ENCODE measurements at regions not wholly inside any gene's neighbourhood (a gene's known extent, or its start where the extent isn't known, plus 50 kb on each side); places are given as distances from the start of the nearest gene placed in this dataset.

DNA sequence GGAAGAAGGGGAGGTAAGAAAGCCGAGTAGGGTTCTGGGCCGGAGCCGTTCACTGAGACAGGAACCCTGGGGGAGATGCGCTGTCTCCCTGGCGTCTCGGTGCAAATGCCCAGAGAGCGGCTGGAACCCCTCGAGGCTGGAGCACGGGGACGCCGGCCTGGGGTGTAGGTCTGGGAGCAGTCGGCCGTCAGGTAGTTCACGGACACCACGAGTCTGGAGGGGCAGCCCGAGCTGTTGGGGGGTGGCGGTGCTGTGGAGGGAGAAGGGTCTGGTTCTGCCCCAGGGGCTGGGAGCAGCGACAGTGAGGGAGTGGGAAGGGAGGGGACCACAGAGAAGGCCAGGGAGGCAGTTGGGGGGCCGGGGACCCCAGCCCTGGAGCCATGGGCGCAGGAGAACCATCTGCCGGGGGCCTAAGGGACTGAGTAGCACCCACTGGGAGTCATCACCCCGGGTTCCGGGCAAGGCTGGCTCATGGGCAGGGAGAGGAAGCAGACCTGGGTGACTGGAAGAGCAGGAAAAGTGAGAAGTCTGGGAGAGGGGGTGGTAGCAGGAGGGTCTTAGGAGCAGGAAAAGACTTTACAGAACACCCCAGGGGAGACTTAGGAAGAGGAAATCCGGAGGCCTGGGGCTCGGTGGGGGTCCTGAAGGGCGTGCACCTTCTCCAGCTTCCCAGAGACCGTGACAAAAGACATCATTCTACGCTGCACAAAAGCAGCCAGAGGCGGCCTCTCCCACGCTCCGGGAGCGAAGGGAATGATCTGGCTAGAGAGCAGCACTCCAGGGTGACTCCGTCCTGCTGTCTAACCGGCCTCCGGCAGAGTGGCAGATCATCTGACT, 173.1 kb upstream of the SOX1 start:
- DNase-seq, result no peak

DNA sequence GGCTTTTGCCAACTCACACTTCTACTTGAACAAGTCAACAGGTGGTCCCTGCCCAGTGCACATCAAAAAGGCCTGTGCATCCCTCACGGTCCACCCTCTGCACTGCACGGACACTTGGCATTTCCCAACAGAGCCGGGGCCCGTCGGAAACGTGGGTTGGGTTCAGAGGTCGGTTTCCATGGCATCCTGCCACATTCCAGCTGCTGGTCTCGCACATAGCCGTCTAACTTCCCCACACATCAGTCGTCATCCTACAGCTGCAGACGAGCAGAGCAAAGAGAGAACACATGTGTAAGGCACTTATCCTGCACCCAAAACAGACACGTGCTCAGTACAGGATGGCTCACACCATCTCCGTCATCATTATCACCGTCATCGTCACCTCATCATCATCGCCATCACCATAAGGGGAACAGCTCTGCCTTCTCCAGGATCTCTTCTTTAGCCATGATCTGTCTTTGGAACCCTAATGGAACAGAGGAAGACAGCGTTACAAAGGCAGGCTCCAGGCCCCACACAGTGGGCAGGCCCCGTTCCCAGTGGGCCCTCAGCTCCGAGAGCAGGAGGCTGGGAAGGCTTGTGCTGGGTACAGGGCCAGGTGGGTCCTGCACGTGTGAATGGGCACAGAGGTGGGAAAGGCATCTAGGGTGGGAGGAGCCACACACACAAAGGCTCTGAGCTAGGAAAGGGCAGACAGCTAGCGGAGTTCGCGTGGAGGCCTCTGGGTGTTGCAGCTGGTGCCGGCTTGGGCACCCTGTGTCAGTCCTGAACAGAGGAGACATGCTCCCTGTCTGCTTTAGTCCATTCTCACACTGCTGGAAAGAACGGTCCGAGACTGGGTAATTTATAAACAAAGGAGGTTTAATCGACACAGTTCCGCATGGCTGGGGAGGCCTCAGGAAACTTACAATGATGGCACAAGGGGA, 170.8 kb upstream of the SOX1 start:
- DNase-seq, result no peak

DNA sequence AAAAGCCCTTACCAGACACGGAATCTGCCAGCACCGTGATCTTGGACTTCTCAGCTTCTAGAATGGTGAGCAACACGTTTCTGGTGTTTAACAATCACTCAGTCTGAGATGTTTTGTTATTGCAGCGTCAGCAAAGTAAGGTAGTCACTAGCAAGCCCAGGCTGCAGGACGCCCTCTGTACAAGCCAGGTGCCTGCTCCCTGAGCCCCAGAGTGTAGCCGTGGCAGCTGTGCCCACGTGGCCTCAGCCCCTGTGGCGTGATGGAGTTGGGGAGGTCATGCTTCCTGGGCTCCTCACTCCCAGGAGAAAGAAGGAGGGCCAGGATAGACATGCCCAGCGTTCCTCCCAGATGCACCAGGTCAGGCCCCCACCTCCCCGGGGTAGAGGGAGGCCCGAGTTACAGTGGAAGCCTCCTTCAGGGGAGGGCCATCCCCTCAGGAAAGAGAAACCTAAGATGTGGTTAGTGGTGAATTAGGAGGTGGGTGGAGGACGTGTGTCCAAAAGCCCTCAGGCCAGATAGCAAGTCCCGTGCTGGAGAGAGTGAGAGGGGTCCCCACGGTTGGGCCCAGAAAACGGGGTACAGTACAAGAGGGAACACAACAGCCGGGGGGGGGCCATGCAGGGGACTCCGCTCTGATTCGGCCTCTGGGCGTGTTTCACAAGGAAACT, 169.6 kb upstream of the SOX1 start:
- no peak for DNase-seq

DNA sequence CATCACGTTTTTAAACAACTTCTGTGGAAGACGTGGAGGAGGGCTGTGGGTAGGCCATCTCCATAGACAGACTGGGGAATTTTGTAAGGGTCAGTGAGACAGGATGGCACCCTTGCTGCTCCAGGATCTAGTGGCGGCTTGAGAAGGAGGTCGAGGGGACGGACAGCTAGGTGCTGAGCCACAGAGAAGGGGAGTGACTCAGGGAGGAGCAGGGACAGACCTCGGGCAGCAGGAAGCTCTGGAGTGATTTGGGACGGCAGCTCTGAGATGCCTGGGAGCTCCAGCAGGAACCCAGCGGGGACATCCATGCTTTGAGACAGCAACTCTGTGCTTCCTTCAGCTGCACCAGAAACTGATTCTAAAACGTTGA, 169.1 kb upstream of the SOX1 start:
- no peak for DNase-seq

DNA sequence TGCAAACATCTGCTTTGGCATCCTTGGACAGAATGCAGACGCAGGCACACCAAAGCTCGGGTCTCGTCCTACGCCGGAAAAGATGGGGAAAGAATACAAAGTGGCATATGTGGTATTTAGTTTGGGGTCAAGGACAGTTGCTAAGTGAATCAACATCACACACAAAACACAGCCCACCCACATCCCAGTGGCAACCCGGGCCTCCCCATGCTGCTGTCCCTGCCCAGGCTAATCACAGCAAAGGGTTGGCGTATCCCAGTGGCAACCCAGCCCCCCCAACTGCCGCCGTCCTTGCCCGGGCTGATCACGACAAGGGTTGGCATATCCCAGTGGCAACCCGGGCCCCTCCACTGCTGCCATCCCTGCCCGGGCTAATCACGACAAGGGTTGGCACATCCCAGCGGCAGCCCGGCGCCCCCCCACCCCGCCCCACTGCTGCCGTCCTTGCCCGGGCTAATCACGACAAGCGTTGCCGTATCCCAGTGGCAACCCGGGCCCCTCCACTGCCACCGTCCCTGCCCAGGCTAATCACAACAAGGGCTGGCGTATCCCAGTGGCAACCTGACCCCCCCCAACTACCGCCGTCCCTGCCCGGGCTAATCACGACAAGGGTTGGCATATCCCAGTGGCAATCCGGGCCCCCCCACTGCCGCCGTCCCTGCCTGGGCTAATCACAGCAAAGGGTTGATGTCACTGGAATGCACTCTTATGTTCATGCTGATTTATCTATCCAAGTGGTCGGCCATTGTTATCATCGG, 167.8 kb upstream of the SOX1 start:
- DNase-seq, result no peak

DNA sequence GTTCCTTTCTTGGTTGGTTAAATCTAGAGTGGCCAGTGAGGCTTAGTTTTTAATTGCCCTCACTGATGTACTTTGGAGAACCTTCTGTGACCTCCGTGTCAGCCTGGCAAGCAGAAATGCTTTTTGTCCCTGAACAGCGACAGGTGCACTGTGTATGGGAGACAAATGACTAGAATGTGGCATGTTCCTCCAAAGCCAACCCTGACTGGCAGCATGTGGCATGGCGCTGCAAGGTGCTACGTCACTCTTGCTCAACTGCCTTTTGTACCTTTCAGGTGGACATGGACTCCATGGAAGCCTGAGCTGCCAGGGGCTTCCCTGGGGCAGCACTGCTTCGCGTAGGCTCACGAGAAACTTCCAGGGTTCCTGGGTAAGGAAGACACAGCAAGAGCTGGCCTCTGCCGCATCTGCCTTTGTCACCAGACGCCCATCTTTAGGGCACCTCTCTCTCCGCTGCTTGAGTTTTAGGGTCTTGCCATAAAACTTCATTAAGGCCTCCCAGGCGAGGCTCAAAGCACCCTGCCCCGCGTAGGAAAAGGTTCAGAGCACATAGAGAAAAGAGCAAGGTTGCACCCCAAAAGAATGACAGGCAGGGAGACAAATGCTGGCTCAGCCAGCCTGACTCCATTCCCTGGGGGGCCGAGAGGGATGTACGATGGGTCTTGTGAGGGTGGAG, 167.1 kb upstream of the SOX1 start:
- no peak for DNase-seq

DNA sequence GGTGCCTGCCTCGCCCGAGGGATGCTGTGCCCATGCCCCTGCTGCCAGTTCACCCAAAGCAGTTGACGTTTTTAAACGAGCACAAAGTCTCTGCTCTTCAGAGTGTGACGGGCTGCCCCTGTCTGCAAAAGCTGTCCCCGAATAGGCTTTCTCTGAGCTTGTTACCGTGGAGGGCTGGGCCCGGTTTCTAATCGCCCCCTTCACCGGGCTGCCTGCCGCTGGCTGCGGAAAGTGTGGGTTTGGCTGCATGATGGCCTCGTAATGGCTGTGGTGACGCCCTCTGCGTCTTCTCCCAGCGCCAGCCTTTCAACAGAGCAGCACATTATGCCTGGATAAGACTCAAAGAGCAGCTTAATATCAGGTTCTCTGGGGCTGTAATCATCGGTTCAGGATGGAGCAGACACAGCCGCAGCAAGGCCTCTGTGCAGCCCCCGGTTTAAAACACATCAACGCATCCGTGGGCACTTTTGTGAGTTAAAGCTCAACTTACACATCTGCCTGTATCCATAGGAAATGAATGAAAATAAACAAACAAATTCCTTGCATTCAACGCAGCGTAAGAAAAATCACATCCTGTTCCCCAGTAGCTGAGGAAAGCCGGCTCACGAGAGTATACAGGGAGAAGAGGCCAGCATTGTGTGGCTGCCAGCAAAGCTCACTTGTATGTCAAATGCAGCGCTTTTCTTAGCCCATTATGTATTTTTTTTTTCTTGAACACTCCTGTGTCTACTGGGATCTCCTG, 166.4 kb upstream of the SOX1 start:
- DNase-seq, result peak; percentile 76

DNA sequence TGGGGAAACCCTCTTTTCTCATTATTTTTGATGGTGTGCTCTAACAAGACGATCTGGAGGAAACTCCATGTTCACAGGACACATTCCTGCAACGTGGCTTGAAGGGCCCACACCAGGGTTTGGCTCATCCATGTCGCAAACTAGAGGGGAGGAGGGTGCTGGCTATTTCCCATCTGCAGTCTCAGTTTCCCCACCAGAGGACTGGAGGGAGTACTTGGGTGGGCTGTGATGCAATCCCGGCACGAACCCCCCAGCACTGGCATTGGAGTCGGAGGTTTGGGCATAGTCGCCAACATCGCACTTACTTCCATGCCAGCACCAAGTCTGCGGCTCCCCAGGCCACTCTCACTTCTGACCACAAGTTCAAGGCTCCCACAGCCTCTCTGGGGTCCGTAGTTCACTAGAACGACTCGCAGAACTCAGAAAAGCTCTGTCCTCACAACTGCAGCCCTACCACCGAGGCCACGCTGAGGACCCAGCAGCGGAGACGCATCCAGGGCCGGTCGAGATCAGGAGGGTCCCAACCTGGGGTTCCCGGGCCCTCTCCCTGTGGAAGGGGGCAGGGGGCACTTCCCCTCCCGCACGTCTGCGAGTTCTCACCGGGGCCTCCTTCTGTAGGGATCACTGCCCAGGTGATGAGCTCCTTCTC, 165.6 kb upstream of the SOX1 start:
- no peak for DNase-seq

DNA sequence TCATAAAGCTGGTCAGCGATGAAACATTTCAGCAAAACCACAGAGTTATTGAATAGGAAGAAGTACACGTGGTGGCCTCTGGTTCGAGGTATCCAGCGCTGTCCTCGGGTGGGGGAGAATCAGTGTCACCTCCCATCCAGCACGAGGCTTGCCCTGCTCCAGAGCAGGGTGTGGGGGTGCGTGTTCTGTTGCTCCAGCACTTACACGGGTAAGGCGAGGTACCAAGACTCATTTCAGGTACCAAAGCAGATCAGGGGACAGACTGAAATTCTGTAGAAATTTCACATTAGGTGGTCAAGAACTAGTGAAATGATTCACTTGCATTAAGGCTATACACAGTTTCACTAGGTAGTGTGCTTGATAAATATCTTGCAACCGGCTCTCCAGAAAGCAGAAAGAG, 164.2 kb upstream of the SOX1 start:
- DNase-seq, result no peak

DNA sequence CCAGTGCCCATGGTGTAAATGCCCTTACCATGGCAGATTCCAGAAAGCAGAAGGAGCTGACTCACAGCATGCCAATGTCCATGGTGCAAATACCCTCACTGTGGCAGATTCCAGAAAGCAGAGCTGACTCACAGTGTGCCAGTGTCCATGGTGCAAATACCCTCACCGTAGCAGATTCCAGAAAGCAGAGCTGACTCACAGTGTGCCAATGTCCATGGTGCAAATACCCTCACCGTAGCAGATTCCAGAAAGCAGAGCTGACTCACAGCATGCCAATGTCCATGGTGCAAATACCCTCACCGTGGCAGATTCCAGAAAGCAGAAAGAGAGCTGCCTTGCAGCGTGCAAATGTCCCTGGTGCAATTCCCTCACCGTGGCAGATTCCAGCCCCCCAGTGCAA, 163.8 kb upstream of the SOX1 start:
- DNase-seq, result no peak

DNA sequence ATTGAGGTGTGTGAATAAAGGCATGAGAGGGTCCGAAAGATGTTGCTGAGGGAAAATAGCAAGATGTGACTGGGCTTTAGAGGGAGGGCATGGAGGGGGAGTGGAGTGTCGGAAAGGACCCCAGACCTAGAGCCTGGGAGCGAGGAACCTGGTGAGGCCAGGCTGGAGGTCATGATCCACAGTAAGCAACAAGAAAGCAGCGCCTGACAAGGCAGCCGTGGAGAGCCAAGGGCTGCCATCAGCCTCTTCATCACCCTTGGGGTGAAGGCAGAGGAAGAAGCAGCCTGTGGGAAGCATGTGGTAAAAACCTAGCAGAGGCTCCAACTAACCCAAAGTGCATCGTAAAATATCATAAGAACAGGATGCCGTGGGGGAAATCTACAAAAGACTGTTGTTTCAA, 162.8 kb upstream of the SOX1 start:
- DNase-seq, result no peak

DNA sequence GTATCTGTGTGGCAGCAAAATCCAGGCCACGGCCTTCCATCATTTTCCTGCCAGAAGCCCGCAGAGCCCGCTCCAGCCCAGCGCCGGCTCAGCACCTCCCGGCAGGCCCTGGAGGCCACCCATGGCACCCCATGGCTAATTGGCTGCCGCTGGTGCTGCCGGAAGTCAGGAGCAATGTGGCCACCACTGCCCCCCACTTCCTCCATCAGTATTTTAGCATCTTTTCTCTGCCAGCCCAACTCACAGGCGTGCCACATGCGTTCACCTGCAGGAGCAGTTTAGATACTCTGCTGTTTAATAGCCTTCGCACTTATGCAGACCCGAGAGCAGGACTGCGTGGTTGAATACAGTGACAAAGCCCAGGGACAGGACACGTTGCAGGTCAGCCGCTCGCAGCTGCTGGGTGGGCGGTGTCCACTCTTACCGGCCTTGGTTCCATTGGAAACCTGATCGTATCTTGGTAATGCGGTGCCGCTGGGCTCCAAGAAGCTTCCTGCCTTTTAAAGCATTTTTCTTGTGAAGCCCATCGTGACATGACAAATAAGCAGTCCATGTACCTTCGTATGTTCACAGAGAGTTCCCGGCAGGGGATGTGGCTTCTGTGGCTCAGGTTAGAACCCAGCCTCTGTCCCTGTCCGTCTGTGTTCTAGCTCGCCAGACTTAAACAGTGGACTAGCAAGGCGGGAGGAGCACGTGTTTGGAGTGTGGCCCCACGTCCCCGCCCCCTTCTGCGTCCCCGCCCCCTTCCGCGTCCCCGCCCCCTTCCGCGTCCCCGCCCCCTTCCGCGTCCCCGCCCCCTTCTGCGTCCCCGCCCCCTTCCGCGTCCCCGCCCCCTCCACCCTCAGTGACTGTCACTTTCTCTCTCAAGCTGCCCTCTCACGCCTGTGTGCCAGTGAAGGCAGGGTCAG, 162.0 kb upstream of the SOX1 start:
- no peak for DNase-seq

DNA sequence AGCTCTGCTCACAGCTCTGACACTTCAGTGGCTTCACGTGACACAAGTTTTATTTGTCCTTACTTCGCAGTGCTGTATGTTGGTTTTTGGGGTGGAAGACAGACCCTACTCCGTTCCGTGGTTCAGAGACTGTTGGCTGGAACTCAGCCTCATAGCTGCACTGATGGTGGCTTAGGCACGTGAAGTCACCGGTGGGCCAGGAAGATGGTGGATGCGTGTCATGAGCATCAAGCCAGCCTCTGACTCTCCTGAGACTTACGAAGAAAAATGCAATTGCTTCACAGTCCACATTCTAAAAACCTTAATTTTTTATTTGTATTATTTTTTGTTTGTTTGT, 161.4 kb upstream of the SOX1 start:
- DNase-seq, result no peak

DNA sequence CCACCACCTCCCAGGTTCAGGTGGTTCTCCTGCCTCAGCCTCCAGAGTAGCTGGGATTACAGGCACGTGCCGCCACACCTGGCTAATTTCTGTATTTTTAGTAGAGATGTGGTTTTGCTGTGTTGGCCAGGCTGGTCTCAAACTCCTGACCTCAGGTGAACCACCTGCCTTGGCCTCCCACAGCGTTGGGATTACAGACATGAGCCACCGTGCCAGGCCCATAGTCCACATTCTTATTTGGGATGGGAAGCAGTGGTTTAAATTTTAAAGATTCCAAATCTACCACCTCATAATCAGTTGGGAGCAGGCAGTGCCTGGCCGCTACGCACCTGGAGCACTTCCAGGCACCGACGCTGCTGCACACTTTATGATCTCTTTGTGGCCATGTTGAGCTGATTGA, 160.6 kb upstream of the SOX1 start:
- no peak for DNase-seq

DNA sequence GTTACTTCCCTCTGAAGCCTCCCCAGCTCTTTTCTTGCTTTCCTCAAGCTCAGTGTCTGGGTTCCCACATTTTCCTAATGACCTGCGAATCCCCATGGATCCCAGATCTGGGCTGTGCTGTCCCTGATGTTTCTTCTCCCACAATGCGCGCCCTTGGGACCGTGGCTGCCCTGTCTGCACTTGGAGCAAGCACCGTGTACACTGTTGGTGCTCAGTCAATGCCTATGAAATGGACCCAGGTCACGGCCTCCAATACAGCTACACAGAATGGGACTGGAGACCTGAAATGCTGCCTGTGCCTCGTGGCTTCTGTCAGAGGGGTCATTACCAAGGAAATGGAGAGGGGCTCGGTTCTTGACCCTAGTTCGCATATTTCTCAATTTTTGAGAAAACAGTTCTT, 160.1 kb upstream of the SOX1 start:
- no peak for DNase-seq

DNA sequence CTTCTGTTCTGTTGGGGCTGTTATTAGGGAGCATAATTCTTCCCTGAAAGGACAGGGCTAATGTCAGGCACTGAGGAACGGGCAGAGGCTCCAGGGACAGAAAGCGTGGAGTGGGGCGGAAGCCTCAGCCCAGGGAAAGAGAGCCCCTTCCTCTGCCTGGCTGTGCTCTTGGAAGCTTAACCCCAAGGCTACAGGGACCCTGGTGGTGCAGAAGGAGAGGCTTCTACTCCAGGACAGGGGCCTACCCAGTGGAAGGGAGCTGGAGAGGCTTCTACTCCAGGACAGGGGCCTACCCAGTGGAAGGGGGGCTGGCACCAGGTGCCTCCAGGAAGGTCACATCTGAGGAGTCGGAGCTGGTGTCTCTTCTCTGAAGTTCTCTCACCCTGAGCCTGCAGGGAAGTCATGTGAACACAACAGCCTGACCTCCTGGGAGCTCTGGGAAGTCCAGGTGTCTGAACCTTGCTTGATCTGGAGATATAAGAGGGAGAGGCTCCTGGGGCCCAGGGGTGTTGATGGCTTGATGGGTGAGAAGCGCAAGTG, 159.5 kb upstream of the SOX1 start:
- DNase-seq, result no peak

DNA sequence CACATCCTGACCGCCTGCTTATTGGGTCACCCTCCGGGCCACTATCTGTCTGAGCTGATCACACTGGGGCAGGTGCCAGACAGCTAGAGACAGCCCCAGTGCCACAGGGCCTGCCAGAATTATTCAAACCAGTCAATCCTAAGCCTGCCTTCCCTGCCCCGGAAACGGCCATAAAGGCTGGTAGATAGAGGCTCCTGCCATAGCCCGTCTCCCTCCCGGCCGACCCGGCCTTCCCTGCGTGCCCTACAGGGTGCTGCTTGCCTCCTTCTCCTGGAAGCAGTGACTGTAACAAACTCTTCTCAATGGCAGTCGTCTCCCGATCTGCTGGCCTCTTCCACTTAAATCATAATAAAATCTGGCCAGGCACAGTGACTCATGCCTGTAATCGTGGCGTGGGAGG, 158.6 kb upstream of the SOX1 start:
- DNase-seq, result no peak

DNA sequence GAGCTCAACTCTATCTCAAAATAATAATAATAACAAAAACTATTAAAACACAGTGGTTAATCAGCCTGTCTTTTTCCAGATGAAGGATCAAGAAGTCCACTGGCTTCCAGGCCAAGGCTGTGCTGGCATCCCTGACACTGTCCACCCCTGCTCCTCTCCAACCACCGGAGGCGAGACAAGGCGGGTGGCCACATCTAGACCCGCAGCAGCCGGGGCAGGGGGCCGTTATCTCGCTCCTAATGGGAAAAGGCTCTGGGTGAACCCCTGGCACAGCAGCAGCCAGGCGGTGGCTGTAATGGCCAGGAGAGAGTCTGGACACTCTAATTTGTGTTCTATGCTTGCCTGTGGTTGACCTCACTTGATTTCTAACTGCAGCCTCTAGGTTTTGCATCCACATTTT, 158.0 kb upstream of the SOX1 start:
- DNase-seq, result no peak

DNA sequence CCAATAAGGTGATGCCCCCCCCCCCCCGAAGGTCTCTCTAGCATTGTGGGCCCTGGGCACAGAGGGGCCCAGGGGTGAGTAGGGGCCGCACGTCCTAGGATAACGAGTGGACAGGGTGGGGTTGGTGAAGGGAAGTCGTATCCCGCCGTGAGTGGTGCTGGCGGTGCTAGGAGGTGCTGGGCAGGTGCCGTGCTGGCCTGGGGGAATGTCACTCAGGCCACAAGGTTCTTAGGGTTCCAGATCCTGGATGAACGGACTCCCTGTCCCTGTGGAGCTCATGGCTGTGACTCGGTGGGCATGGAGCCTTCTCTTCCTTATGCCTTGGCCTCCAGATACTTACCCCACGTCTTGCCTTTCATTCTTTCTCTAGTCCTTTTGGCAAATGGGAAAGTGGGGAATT, 157.4 kb upstream of the SOX1 start:
- DNase-seq, result no peak

Data from left kidney (tissue), 1 donor.